GM10266 (cell line): ENCODE measurements at regions not wholly inside any gene's neighbourhood (a gene's known extent, or its start where the extent isn't known, plus 50 kb on each side); places are given as distances from the start of the nearest gene placed in this dataset.

Experiments used
- DNase-seq: peaks from one replicate; pipeline ENCODE4 v3.0.0; 2012; ENCODE audit errors: extremely low spot score
- TF ChIP-seq, protein P1 (sequence below): IDR thresholded peaks from 2 replicates; pipeline ENCODE4 v1.5.1; 2012; ENCODE audit warnings: mild to moderate bottlenecking, low read depth; ENCODE audit not compliant: control insufficient read depth, insufficient read depth; ENCODE audit errors: missing control alignments

DNA sequence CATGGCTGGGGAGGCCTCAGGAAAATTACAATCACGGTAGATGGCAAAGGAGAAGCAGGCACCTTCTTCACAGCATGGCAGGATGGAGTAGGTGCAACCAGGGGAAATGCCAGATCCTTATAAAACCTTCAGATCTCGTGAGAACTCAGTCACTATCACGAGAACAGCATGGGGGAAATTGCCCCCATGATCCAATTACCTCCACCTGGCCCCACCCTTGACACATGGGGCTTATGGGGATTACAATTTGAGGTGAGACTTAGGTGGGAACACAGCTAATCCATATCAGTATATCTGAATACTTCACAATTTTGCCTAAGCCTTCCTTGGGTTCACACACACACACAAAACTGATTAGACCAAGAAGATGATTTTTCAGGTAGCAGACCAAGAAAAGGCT lies 145.1 kb upstream of the COL1A2 start:
- TF ChIP-seq, protein P1, sequence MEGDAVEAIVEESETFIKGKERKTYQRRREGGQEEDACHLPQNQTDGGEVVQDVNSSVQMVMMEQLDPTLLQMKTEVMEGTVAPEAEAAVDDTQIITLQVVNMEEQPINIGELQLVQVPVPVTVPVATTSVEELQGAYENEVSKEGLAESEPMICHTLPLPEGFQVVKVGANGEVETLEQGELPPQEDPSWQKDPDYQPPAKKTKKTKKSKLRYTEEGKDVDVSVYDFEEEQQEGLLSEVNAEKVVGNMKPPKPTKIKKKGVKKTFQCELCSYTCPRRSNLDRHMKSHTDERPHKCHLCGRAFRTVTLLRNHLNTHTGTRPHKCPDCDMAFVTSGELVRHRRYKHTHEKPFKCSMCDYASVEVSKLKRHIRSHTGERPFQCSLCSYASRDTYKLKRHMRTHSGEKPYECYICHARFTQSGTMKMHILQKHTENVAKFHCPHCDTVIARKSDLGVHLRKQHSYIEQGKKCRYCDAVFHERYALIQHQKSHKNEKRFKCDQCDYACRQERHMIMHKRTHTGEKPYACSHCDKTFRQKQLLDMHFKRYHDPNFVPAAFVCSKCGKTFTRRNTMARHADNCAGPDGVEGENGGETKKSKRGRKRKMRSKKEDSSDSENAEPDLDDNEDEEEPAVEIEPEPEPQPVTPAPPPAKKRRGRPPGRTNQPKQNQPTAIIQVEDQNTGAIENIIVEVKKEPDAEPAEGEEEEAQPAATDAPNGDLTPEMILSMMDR: no peak
- DNase-seq: no peak

DNA sequence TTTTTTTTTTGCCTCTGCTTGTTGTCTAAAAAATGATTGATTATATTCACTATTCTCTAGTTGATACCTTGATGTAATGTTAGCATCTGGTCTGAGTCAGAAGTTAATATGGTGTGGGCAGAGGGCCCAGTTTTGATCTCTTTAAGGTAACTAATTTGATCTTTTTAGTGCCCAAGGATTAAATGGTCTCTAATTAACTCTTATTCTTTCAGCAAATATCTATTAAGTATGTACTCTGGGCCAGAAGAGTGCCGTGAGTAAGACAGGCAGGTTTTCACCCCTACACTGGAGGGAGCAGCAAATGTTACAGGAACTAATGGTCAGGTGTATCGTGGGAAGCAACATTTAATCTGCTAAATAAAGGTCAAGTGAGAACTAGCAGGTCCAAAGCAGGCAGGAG lies 144.6 kb upstream of the COL1A2 start:
- DNase-seq: no peak
- TF ChIP-seq, protein P1: no peak

DNA sequence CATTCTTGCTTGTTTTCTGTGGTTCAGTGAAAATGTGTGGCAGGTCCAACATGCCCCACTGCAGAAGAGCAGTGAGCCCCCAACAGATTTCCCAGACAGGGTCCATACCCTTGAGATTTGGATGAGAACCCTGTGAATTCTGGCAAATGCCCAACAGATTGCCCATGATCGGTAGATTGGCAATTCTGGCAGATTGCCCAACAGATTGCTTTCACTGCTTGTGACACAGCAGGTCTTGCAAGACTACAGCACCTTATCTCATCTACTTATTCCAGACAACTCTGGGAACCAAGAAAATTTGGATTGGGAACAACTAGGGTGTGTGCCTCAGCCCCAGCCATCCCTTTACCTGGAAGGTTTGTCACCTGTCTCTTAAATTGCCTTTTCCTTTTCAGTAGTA lies 143.7 kb upstream of the COL1A2 start:
- TF ChIP-seq, protein P1: no peak
- DNase-seq: no peak

DNA sequence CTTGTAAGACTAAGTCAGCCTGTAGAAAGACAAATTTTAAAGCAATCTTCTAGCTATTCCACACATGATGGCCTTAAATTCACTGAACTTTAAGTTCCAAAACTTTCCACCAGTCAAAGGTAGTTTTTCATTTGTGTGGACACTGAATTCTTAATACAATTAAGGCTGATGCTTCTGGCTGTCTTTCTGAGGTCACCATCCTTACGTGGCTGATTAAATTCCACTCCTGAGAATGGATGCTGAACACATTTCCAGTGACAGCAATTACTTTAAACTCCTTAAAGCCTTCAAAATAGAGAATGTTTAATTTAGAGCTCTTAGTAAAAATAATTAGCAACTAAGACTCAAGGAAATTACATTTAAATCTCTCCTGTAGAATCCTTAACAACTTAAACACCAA lies 142.6 kb upstream of the COL1A2 start:
- TF ChIP-seq, protein P1: no peak

DNA sequence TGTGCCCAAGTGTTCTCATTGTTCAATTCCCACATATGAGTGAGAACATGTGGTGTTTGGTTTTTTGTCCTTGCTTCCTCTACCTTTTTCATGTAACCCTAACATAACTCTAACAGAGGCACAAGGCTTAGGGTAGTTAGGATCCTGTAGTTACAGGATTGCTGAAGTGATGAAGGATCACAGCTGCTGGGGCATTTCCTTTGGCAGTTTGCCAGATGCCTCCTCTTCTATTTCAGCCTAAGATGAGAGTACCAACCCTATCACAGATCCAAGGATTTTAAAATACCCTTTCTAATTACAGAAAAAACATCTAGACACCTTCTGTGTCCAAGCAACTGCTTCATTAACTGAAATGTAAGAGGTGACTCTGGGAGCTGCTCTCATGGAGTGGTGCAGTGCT lies 141.7 kb upstream of the COL1A2 start:
- DNase-seq: no peak
- TF ChIP-seq, protein P1: no peak

More for the DNA sequence above, 142.6 kb upstream of the COL1A2 start:
- DNase-seq: no peak

DNA sequence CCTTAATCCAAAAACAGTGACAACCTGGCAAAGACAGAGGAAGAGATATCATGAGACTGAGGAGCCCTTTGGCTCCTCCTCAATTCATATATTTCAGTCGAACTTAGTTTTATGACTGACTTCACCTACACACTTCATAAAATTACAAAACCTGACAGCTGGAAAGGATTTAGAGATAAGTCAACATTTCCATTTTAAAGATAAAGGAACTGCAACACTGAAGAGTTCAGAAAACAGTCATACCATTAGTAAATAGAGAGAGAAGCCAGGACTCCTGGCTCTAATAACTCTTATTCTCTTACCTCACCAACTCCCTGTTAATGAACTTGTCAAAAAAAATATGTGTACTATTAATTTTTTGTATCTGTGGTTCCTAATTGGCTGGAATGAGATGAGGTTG lies 141.0 kb upstream of the COL1A2 start:
- TF ChIP-seq, protein P1: no peak
- DNase-seq: no peak

DNA sequence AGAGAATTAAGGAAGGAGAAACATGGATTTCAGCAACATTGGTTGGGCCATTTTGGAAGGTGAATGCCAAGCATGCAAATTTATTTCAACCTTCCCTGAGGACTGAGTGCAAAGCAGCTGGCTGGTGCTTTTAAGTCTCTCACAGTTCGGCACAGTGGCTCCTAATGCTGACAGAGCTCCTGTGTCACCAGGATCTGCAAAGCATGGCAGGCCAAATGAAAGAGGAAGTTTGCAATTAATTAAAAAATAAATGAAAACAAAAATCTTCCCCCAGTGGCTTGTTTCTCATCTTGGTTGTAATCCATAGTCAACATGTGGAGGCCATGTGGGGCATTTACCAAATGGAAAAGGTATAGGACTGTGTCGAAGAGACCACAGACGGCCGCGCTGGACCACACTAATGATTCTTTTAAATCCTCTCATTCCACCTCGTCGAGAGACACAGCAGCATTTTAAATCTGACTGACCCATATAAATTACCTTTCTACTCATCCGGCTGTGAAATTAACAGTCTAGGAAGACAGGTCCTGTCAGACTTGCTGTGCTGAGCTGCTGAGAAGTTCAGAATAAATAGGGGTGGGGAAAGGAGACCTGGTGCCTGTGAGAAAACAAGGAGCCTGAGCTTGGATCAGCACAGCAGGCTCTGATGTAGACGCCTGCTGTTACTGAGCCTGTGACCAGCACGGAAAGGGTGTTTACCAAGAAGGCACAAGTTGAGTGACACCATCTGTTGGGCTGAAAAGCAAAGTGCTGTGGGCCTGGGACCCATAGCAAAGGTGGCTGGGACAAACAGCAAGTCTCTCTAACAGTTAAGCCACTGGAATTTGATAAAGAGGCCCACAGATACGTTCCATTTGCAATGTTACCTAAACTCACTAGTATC lies 136.0 kb upstream of the COL1A2 start:
- no peak for DNase-seq
- TF ChIP-seq, protein P1: no peak
